ENCODE measurements at regions not wholly inside any gene's neighbourhood (a gene's known extent, or its start where the extent isn't known, plus 50 kb on each side); places are given as distances from the start of the nearest gene placed in this dataset.

DNA sequence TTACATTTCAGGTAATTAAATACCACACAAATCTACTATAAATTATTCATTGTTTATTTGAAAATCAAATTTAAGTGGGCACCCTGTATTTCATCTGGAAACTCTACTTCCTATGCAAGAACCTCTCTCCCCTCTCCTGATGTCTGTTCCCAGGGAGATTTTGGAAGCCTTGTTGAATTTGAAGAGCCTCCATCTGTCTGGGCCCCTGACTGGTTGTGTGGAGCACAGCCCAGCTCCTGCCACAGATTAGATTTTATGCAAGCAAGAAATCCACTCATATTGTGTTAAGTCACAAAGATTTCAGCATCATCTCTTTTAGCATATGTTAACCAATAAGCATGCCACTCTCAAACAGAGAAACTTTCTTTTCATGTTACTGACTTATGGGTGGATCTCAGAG lies 451.2 kb downstream of the TFAP2B start:
- TF ChIP-seq POLR2AphosphoS5 (IDR thresholded peaks at IDR 0.05; ENCODE audit: insufficient read depth in 1 of 2, low read depth in 1 of 2): no peak
- TF ChIP-seq CTCF (IDR thresholded peaks at IDR 0.05): no peak
- no peak for TF ChIP-seq POLR2A (IDR thresholded peaks at IDR 0.05)

All from vagina (tissue), 2 donors.